NOMO-1 (cell line): ENCODE measurements at regions not wholly inside any gene's neighbourhood (a gene's known extent, or its start where the extent isn't known, plus 50 kb on each side); places are given as distances from the start of the nearest gene placed in this dataset.

Experiments
- DNase-seq, 2 experiments: peaks; one replicate each; lab custom pipeline; 2025; ENCODE audit not compliant: unreplicated experiment in 2 of 2; lab: John Stamatoyannopoulos, UW

DNA sequence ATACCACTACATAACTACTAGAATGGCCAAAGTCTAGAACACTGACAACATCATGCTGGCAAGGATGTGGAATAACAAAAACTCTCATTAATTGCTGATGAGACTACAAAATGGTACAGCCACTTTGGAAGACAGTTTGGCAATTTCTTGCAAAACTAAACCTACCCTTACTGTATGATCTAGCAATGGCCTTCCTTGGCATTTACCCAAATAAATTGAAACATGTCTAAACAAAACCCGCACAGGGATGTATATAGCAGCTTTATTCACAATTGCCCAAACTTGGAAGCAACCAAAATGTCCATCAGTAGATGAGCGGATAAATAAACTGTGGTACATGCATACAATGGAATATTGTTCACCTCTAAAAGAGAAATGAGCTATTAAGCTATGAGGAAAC is 87.9 kb upstream of the SLC24A5 start:
- DNase-seq, result no peak

- DNase-seq, result no peak
These were observed 82.6 kb upstream of the SLC24A5 start for GRCh38 chr15:48038221-48038620.

GRCh38 chr15:48040166-48040817 is 80.5 kb upstream of the SLC24A5 start:
- peak; percentile 3 to 8 for DNase-seq

GRCh38 chr15:48041454-48041853 is 79.3 kb upstream of the SLC24A5 start:
- no peak for DNase-seq

DNA sequence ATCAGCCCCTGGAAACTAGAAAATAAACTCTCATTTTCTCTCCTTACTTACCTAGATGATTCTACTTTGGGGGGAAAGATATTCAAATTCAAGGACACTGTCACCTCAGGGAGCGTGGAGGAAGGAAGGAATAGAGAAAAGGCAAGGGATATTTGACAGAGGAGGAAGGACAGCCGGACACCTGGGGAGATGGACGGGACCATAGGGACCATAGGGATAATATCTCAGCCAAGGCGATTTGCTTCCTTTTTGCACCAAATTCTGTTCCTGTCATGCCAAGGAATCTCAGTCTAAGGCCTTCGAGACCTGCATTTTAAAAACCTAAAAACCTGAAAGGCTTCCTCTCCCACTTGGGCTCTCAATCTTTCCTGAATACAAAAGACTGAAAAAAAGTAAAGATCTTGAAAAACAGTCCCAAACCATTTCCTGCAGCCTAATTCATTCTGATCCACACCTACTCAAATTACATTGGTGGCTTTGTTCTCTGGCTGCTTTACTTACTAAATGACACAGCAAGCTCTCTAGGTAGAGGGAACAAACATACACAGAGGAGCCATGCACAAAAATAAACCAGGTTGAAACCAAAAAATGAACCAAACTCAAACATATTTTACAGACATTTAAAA is 73.9 kb upstream of the SLC24A5 start:
- no peak for DNase-seq

DNA sequence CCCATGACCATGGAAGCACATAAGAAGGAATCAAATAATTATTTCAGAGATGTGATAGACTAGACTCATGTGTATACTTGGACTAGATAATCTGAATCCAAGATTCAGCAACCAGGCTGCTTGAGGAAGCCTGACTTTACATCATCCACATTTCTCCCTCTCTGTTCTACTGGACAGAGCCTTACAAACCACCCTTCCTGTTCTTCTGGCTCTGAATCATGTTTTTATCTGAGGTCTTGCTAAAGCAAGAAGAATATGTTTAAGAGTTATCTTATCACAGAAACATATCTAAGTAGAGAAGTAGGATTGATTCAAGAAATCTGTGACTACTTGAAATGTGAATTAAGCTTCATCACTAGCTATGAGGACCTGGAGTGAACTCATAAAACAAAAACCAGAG is 71.1 kb upstream of the SLC24A5 start:
- no peak for DNase-seq

DNA sequence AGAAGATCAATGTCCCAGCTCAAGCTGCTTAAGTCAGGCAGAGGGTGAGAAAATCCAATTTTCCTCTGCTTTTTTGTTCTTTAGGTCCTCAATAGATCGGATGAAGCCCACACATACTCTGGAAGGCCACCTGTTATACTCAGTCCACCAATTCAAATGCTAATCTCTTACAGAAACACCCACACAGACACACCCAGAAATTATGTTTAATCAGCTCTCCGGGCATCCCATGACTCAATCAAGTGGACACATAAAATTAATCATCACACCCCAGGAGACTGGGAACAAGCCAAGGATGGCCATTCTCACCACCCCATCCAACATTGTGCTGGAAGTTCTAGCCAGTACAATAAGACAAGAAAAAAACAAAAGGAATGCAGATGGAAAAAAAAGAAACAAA is 67.8 kb upstream of the SLC24A5 start:
- DNase-seq, result no peak

- no peak for DNase-seq
These were observed 62.4 kb upstream of the SLC24A5 start for GRCh38 chr15:48058371-48058770.

- no peak for DNase-seq
These were observed 61.0 kb upstream of the SLC24A5 start for GRCh38 chr15:48059791-48060190.

- no peak for DNase-seq
These were observed 60.4 kb upstream of the SLC24A5 start for GRCh38 chr15:48060396-48060795.

DNA sequence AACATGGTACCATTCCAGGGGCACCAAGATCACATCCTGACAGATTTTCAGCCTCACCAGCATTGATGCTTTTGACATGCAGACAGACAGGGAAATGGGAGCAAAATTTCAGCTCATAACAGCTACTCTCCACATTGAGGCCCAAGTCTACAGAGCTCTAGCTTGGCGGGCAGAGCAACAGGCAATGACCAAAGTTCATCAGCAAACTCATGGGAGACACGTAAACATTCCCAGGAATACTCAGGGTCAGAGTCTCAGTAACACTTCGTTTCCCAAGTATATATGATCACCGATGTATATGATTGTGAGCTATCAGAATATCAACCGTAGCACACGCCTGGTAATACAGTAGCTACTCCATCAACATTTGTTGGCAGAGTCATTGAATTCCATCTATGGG is 59.2 kb upstream of the SLC24A5 start:
- no peak for DNase-seq

DNA sequence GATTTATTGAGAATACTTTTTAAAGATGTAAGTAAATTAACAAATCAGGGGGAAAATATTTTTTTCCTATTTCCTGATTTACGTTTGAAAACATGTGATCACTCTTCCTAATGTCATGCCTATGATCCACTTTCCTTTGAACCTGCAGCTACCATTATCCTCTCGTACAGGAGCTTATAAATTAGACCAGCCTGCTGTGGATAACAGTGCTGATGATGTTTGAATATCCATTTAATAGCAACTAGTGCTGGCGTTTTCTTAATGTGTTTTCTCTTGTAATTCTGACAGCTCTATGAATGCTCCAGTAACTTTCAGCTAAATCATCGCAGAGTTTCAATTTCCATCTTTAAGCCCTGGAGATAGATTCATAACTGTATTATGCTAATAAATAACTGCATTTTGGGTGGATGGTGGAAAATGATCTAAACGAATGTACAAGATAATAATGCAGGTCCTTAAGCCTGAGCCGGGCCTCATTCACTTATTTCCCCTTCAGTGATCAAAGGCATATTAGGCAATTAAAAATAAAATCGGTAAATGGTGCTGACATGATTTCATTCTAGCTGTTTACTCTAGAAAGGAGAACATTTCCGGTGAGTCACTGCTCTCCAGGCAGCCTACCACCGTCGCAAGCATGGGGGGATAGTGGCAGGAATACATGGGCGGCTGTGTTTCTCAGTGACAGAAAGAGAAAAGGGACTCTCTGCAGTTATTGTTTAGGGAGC is 58.5 kb upstream of the SLC24A5 start:
- DNase-seq, result no peak

DNA sequence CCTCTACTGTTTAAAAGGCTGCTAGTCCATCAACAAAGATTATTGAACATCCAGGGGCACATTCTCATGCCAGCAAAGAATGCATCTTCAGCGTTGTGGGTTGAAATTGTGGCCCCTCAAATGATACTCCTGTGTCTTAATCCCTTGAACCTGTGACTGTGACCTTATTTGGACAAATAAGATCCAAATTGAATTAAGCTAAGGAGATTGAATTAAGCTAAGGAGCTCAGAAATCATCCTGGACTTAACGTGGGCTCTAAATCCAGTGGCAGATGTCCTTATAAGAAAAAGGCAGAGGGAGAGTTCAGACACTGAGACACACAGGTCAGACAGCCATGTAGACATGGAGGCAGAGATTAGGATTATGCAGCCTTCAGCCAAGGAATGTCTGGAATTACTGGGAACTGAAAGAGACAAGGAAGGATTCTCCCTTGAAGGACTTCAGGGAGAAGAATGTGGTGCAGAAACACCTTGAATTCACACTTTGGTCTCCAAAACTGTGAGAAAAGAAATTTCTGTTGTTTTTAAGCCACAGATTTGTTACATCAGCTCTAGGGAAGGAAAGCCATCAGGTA is 57.3 kb upstream of the SLC24A5 start:
- no peak for DNase-seq

- no peak for DNase-seq
These were observed 56.4 kb upstream of the SLC24A5 start for GRCh38 chr15:48064421-48064820.

DNA sequence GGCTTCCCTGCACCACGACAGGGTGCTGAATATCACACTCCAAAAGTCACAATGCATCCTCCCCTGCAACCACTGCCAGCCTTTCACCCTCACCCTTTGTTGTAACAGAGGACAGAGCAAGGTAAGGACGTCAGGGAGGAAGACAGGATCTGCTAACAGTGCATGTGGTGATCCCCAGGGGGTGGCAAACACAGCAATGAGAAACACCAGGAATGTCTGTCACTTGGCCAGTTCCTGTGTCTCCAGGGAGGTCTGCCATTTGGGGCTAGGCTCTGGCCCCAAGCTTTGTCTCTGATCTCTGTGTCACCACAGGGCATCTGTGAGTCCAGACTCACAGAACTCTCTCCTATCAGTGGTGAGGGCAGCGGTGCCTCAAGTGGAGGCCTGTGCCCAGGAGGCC is 54.3 kb upstream of the SLC24A5 start:
- DNase-seq, result no peak
